SH-SY5Y (cell line): ENCODE measurements at regions not wholly inside any gene's neighbourhood (a gene's known extent, or its start where the extent isn't known, plus 50 kb on each side); places are given as distances from the start of the nearest gene placed in this dataset.

Source experiments
- GATA2 ChIP-seq: IDR thresholded peaks from 2 replicates; pipeline ENCODE4 v1.6.1; 2011; ENCODE audit warnings: mild to moderate bottlenecking, low read depth, low read length
- GATA3 ChIP-seq: IDR thresholded peaks from 2 replicates; pipeline ENCODE4 v1.6.1; 2011; ENCODE audit warnings: low read depth, mild to moderate bottlenecking, low read length, moderate library complexity

DNA sequence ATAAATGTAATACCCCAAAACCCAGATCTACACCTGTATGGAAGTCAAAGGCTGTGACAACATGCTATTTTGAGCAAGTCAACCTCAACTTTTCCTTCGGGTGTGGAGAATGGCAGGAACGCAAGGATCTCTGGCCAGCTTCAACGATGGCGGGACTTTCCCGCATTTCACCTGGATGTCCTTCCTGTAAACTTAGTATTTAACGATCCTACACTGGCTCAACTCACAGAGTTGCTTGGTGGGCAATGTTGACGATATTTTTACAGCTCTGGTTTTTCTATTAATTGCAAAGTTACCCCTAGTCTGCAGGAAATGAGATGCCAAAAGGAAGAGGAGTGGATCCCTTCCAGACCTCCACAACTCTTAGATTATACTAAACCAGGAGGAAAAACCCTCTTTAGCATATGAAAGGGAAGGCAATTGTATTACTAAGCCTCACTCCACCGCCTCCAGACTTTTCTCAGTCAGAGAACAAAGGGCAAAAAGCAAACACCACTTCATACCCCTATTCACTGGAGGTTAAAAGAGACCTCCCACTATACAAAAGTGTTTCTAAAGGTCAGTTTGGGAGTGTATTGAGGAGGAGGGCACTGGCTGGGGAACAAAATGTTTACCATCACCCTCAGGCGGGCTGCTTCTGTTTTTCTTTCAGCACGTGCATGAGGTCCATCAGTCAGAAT lies 56.5 kb upstream of the ACVR1 start:
- TF ChIP-seq GATA3 (no peak), GATA2 (no peak)

DNA sequence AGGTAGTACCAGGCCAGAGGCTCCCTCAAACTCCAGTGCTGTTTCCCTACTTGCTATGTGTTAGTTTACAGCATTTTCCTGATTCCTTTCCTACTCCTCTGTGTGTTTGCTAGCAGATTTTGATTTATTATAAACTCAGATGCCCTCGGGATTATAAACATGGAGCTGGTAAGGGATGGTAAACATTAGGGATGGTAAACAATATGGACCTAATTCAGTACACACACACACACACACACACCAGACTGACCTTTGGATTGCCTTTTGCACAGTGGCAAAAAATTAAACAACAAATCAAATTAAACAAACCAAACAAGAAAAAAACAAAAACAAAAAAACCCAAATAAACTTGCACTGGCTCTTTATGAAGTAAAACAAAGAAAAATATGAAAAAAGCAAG lies 55.4 kb upstream of the ACVR1 start:
- no peak for TF ChIP-seq GATA3
- TF ChIP-seq GATA2, result no peak

DNA sequence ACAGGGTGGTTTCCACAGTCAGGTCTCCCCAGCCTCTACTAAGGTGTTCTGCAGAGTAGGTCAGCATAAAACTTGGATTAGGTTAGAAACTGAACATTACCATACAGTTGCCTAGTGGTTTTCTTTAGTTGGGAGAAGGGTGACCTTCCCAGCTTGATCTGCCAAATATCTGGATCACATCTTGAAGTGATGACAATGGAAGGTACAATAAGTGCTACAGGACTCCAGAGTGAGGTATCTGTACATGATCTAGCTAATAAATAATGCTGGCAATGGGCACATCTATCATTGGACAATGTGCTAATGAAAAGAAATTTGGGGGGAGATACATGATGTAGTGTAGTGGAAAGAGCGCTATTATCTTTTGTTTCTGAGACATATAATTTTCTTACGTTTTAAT lies 54.6 kb upstream of the ACVR1 start:
- TF ChIP-seq GATA2, result no peak
- TF ChIP-seq GATA3, result no peak

DNA sequence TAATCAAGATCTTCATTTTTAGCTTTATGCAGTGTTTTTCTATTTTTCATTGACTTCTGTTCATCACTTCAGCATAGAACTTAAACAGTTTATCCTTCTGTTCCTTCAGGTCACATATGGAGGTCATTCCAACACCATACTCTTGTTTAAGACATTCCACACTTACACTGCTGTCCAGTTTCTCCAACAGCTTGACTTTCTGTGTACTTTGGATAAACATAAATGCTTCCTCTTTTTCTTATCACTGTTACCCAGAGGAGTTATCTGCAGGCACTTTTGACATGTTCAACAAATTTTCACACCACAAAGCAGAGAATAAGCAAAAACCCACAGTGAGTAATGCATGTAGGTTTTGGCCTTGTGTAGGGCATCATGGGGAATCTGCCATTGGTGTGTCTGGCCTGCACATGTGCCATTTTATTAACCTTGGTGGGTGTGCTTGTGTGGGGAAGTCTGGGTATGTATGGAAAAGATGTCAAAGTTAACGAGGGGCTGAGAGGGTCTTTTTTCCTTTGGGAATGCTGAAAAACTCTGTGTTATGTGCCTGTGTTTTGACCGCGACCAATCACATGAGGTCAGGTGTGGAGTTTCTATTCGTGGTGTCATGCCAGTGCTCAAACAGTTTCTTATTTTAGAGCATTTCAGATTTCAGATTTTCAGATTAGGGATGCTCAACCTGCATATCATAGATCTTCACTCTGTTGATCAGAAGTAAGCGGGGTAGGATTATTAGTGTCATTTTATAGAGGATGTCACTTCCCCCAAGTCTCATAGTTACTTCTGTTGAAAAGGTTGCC lies 53.9 kb upstream of the ACVR1 start:
- TF ChIP-seq GATA3, result no peak
- TF ChIP-seq GATA2, result no peak

DNA sequence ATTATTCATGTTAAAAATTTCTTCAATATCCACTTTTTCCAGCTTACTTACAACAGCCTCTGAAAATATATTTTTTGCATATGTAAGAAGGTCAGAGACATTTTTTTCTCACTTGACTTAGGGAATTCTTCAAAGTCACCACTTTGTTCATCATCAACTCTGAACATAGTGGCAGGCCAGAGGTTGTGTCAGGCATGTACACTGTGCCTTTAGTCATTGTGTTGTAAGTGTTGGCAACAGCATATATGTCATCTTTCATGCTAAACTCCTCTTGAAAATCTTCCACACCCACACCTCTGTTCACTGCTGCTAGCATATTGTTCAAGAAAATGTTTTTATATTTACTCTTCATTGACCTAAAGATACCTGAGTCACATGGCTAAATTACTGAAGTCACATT lies 52.2 kb upstream of the ACVR1 start:
- TF ChIP-seq GATA2, result no peak
- no peak for TF ChIP-seq GATA3

DNA sequence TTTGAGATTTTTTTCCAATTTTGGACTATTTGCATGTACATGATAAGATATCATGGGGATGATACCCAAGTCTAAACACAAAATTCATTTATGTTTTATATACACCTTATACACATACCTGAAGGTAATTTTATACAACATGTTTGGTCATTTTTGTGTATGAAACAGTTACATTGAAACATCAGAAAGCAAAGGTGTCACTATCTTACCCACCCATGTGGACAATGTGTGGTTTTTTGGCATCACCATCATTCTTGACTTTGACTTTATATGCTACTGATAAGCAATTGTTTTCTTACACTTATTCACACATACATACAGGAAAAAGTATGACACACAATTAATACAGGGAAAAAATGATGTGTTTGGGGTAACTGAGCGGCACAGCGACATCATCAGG lies 51.0 kb upstream of the ACVR1 start:
- TF ChIP-seq GATA3 (no peak), GATA2 (no peak)
